H1 (cell line): ENCODE measurements at regions not wholly inside any gene's neighbourhood (a gene's known extent, or its start where the extent isn't known, plus 50 kb on each side); places are given as distances from the start of the nearest gene placed in this dataset.

Experiments used
- CTBP2 ChIP-seq: IDR thresholded peaks from 2 replicates; pipeline ENCODE4 v1.7.0; 2011; ENCODE audit warnings: borderline replicate concordance, mild to moderate bottlenecking, moderate library complexity, mixed read lengths, low read length; ENCODE audit not compliant: insufficient read depth, insufficient read length
- EP300 ChIP-seq, 2 experiments: IDR thresholded peaks; 1 replicate in 1 of 2; 2 replicates in 1 of 2; pipeline ENCODE4 v1.6.1; 2011 to 2012; ENCODE audit warnings: low read depth in 2 of 2, low read length in 2 of 2, mild to moderate bottlenecking in 2 of 2, borderline replicate concordance in 1 of 2, inconsistent platforms in 1 of 2, moderate library complexity in 1 of 2
- TF ChIP-seq, protein P1 (sequence below): fragments of 300-600 bp; sonication (generic); IDR thresholded peaks from 2 replicates; pipeline ENCODE4 v1.7.1; 2012; ENCODE audit warnings: low read length, moderate library complexity, mild to moderate bottlenecking, inconsistent platforms; ENCODE audit not compliant: insufficient replicate concordance

- TF ChIP-seq, protein P1, sequence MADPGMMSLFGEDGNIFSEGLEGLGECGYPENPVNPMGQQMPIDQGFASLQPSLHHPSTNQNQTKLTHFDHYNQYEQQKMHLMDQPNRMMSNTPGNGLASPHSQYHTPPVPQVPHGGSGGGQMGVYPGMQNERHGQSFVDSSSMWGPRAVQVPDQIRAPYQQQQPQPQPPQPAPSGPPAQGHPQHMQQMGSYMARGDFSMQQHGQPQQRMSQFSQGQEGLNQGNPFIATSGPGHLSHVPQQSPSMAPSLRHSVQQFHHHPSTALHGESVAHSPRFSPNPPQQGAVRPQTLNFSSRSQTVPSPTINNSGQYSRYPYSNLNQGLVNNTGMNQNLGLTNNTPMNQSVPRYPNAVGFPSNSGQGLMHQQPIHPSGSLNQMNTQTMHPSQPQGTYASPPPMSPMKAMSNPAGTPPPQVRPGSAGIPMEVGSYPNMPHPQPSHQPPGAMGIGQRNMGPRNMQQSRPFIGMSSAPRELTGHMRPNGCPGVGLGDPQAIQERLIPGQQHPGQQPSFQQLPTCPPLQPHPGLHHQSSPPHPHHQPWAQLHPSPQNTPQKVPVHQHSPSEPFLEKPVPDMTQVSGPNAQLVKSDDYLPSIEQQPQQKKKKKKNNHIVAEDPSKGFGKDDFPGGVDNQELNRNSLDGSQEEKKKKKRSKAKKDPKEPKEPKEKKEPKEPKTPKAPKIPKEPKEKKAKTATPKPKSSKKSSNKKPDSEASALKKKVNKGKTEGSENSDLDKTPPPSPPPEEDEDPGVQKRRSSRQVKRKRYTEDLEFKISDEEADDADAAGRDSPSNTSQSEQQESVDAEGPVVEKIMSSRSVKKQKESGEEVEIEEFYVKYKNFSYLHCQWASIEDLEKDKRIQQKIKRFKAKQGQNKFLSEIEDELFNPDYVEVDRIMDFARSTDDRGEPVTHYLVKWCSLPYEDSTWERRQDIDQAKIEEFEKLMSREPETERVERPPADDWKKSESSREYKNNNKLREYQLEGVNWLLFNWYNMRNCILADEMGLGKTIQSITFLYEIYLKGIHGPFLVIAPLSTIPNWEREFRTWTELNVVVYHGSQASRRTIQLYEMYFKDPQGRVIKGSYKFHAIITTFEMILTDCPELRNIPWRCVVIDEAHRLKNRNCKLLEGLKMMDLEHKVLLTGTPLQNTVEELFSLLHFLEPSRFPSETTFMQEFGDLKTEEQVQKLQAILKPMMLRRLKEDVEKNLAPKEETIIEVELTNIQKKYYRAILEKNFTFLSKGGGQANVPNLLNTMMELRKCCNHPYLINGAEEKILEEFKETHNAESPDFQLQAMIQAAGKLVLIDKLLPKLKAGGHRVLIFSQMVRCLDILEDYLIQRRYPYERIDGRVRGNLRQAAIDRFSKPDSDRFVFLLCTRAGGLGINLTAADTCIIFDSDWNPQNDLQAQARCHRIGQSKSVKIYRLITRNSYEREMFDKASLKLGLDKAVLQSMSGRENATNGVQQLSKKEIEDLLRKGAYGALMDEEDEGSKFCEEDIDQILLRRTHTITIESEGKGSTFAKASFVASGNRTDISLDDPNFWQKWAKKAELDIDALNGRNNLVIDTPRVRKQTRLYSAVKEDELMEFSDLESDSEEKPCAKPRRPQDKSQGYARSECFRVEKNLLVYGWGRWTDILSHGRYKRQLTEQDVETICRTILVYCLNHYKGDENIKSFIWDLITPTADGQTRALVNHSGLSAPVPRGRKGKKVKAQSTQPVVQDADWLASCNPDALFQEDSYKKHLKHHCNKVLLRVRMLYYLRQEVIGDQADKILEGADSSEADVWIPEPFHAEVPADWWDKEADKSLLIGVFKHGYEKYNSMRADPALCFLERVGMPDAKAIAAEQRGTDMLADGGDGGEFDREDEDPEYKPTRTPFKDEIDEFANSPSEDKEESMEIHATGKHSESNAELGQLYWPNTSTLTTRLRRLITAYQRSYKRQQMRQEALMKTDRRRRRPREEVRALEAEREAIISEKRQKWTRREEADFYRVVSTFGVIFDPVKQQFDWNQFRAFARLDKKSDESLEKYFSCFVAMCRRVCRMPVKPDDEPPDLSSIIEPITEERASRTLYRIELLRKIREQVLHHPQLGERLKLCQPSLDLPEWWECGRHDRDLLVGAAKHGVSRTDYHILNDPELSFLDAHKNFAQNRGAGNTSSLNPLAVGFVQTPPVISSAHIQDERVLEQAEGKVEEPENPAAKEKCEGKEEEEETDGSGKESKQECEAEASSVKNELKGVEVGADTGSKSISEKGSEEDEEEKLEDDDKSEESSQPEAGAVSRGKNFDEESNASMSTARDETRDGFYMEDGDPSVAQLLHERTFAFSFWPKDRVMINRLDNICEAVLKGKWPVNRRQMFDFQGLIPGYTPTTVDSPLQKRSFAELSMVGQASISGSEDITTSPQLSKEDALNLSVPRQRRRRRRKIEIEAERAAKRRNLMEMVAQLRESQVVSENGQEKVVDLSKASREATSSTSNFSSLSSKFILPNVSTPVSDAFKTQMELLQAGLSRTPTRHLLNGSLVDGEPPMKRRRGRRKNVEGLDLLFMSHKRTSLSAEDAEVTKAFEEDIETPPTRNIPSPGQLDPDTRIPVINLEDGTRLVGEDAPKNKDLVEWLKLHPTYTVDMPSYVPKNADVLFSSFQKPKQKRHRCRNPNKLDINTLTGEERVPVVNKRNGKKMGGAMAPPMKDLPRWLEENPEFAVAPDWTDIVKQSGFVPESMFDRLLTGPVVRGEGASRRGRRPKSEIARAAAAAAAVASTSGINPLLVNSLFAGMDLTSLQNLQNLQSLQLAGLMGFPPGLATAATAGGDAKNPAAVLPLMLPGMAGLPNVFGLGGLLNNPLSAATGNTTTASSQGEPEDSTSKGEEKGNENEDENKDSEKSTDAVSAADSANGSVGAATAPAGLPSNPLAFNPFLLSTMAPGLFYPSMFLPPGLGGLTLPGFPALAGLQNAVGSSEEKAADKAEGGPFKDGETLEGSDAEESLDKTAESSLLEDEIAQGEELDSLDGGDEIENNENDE, result no peak
- no peak for TF ChIP-seq EP300 (IDR thresholded peaks at IDR 0.05; ENCODE audit: borderline replicate concordance in 1 of 2, low read depth in 2 of 2, low read length in 2 of 2)
- TF ChIP-seq CTBP2, result no peak
Observed at GRCh38 chr1:29909962-29910361, 673.6 kb downstream of the PTPRU start (continued).
